ENCODE measurements at regions not wholly inside any gene's neighbourhood (a gene's known extent, or its start where the extent isn't known, plus 50 kb on each side); places are given as distances from the start of the nearest gene placed in this dataset.

DNA sequence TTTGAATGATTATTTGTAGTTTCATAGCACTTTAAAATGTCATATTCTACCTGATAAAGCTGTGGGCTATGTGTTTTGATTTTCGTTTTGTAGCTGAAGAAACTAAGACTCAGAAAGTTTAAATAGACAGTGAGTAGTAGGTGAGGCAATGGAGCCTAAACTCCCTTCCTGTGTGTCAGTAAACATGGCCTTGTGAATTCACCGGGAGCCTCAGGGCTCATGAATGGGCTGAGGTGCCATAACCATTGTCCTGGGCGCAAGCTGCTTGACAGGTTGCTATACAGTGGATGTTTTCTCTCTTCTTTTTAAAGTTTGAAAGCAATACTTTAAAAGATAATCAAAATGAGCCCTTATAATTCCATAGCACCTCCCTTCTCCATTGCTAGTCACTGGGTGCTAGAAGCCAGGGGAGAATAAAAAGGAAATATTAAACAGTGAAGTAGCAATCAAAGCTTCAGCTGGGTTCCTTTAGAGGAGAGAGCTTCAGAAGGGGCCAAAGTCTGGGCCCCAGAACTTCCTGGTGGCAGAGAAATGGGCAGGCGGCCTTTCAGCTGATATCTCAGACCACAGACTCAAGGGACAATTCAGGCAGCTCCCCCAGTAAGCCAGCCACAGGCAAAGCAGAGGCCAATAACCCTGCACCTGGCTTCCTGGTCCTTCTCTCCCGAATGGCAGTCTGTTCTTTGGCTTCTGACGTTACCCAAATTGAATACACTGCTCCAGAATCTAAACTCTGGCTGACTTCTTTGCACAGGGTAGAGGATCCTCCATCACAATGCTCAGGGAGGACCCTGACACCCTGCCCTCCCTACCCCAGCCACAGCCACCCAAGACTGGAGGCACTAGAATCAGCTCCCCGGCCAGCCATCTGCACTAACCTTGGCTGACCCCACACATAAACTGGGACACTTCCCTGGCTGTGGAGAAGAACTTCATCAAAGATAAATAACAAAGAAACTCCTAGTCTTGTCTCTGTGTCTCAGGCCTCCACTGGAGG lies 51.8 kb upstream of the NPAS2 start:
- in situ Hi-C loops (cut with HindIII; ENCODE audit: low sequenced_read_pairs) = no loop called here

More for the DNA sequence above, 51.8 kb upstream of the NPAS2 start:
- DNase-seq (ENCODE audit: low read depth, low spot score) = no peak
- H3K4me3 ChIP-seq (ENCODE audit: low read depth, low read length) = no peak overlapping the region
- TF ChIP-seq, protein P1, sequence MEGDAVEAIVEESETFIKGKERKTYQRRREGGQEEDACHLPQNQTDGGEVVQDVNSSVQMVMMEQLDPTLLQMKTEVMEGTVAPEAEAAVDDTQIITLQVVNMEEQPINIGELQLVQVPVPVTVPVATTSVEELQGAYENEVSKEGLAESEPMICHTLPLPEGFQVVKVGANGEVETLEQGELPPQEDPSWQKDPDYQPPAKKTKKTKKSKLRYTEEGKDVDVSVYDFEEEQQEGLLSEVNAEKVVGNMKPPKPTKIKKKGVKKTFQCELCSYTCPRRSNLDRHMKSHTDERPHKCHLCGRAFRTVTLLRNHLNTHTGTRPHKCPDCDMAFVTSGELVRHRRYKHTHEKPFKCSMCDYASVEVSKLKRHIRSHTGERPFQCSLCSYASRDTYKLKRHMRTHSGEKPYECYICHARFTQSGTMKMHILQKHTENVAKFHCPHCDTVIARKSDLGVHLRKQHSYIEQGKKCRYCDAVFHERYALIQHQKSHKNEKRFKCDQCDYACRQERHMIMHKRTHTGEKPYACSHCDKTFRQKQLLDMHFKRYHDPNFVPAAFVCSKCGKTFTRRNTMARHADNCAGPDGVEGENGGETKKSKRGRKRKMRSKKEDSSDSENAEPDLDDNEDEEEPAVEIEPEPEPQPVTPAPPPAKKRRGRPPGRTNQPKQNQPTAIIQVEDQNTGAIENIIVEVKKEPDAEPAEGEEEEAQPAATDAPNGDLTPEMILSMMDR (IDR thresholded peaks at IDR 0.05; ENCODE audit: low read depth, low read length) = no peak

Measured in astrocyte of the spinal cord (primary cell).